Suprapubic skin (tissue), 3 donors: ENCODE measurements at regions not wholly inside any gene's neighbourhood (a gene's known extent, or its start where the extent isn't known, plus 50 kb on each side); places are given as distances from the start of the nearest gene placed in this dataset.

ENCODE experiments used
- CTCF ChIP-seq, 2 donors: fragments of 200-600 bp in 1 of 2; fragments of 450-650 bp in 1 of 2; sonication (generic) in 1 of 2; IDR thresholded peaks; one replicate each; pipeline ENCODE4 v1.5.1; 2016 to 2019; ENCODE audit warnings: antibody characterized with exemption in 2 of 2, mild to moderate bottlenecking in 1 of 2, moderate library complexity in 1 of 2
- EP300 ChIP-seq: sonication (generic); formaldehyde crosslinking; IDR thresholded peaks from one replicate; pipeline ENCODE4 v1.6.1; 2017; ENCODE audit warnings: antibody characterized with exemption
- POLR2A ChIP-seq, 2 donors: fragments of 450-650 bp; IDR thresholded peaks; one replicate each; pipeline ENCODE4 v1.6.1; 2017; ENCODE audit warnings: antibody characterized with exemption in 2 of 2, mild to moderate bottlenecking in 2 of 2, moderate library complexity in 2 of 2

DNA sequence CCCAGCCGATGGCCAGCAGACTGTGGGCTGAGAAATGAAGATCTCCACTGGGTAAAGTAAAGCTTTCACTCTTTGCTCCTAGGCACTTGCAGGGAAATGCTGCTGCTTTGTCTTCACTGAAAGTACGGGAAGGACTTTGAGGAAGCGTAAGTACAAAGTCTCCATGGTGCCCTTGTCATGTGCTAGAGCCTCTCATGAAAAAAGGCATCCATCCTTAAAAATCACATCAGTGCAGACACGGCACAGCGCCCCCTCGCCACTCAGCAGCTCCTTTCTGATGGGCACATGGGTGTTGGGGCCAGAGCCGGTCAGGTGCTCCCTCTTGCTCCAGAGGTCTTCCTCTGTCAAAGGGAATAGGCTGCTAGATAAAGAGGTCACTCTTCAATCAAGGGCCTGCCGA, 87.8 kb upstream of the CALM2 start:
- no peak for TF ChIP-seq CTCF (IDR thresholded peaks at IDR 0.05)
- TF ChIP-seq POLR2A (IDR thresholded peaks at IDR 0.05) = no peak
- no peak for TF ChIP-seq EP300
